Testis (tissue), 2 donors: ENCODE measurements at regions not wholly inside any gene's neighbourhood (a gene's known extent, or its start where the extent isn't known, plus 50 kb on each side); places are given as distances from the start of the nearest gene placed in this dataset.

Experiments
- POLR2A ChIP-seq: fragments of 450-650 bp; IDR thresholded peaks from one replicate; pipeline ENCODE4 v1.6.1; 2017; ENCODE audit warnings: antibody characterized with exemption, mild to moderate bottlenecking, moderate library complexity
- TF ChIP-seq, protein P1 (sequence below), 3 experiments: fragments of 450-650 bp in 2 of 3; fragments of 200-600 bp in 1 of 3; sonication (generic) in 1 of 3; IDR thresholded peaks; one replicate each; pipeline ENCODE4 v1.5.1; 2016 to 2019; ENCODE audit warnings: antibody characterized with exemption in 3 of 3, mild to moderate bottlenecking in 2 of 3, moderate library complexity in 1 of 3

DNA sequence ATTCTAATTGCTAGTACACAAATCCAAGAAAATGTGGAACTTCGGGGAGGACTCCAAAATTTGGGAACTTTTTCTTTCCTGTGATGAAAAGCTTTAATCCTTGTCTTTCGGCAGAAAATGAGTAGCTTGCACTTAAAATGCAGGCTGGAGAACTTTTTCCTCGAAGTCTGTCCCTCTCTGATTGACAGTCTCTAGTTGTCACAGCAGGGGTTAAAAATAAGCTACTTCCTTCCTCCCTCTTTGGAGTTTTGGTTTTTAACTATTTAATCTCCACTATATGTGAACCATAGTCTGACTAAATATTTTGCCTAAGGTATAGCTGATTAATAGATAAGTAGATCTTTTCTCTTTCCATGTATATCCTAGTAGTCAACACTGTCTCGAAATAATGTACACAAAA is 66.8 kb upstream of the MBOAT1 start:
- TF ChIP-seq, protein P1, sequence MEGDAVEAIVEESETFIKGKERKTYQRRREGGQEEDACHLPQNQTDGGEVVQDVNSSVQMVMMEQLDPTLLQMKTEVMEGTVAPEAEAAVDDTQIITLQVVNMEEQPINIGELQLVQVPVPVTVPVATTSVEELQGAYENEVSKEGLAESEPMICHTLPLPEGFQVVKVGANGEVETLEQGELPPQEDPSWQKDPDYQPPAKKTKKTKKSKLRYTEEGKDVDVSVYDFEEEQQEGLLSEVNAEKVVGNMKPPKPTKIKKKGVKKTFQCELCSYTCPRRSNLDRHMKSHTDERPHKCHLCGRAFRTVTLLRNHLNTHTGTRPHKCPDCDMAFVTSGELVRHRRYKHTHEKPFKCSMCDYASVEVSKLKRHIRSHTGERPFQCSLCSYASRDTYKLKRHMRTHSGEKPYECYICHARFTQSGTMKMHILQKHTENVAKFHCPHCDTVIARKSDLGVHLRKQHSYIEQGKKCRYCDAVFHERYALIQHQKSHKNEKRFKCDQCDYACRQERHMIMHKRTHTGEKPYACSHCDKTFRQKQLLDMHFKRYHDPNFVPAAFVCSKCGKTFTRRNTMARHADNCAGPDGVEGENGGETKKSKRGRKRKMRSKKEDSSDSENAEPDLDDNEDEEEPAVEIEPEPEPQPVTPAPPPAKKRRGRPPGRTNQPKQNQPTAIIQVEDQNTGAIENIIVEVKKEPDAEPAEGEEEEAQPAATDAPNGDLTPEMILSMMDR (IDR thresholded peaks at IDR 0.05) = no peak
- no peak for TF ChIP-seq POLR2A
